HG02642 (cell line): ENCODE measurements at regions not wholly inside any gene's neighbourhood (a gene's known extent, or its start where the extent isn't known, plus 50 kb on each side); places are given as distances from the start of the nearest gene placed in this dataset.
"Not testable (repeated sequence)": the region's sequence is repeated elsewhere in the genome, so short reads cannot be mapped to it uniquely, and the experiment has no call there.

Source experiments
- ATAC-seq: cut with Tn5 transposase; IDR thresholded peaks from one replicate; pipeline ENCODE4 v1.9.1; 2021; ENCODE audit warnings: mild to moderate bottlenecking; ENCODE audit not compliant: unreplicated experiment, poor library complexity

GRCh38 chr13:42474954-42475353 lies 99.0 kb upstream of the TNFSF11 start:
- ATAC-seq = no peak

- ATAC-seq = no peak
These were observed 96.3 kb upstream of the TNFSF11 start for GRCh38 chr13:42477596-42478190.

- no peak for ATAC-seq
These were observed 95.3 kb upstream of the TNFSF11 start for GRCh38 chr13:42478531-42479156.

- ATAC-seq = no peak
These were observed 89.6 kb upstream of the TNFSF11 start for GRCh38 chr13:42484386-42484785.

GRCh38 chr13:42485272-42485671 lies 88.7 kb upstream of the TNFSF11 start:
- ATAC-seq = no peak

GRCh38 chr13:42486711-42487198 lies 87.2 kb upstream of the TNFSF11 start:
- no peak for ATAC-seq

GRCh38 chr13:42487221-42487620 lies 86.7 kb upstream of the TNFSF11 start:
- ATAC-seq = no peak

- no peak for ATAC-seq
These were observed 83.3 kb upstream of the TNFSF11 start for GRCh38 chr13:42490676-42491075.

- ATAC-seq = no peak
These were observed 81.5 kb upstream of the TNFSF11 start for GRCh38 chr13:42492372-42492920.

- ATAC-seq = no peak
These were observed 79.8 kb upstream of the TNFSF11 start for GRCh38 chr13:42494157-42494556.

- no peak for ATAC-seq
These were observed 78.7 kb upstream of the TNFSF11 start for GRCh38 chr13:42495255-42495654.

GRCh38 chr13:42495751-42496150 lies 78.2 kb upstream of the TNFSF11 start:
- no peak for ATAC-seq

GRCh38 chr13:42496926-42497554 lies 76.9 kb upstream of the TNFSF11 start:
- ATAC-seq = not testable (repeated sequence)

- peak; percentile 90 for ATAC-seq
These were observed 76.2 kb upstream of the TNFSF11 start for GRCh38 chr13:42497798-42498197.

GRCh38 chr13:42498521-42498920 lies 75.4 kb upstream of the TNFSF11 start:
- ATAC-seq = no peak
